ENCODE measurements at regions not wholly inside any gene's neighbourhood (a gene's known extent, or its start where the extent isn't known, plus 50 kb on each side); places are given as distances from the start of the nearest gene placed in this dataset.
"Not testable (repeated sequence)": the region's sequence is repeated elsewhere in the genome, so short reads cannot be mapped to it uniquely, and the experiment has no call there.

DNA sequence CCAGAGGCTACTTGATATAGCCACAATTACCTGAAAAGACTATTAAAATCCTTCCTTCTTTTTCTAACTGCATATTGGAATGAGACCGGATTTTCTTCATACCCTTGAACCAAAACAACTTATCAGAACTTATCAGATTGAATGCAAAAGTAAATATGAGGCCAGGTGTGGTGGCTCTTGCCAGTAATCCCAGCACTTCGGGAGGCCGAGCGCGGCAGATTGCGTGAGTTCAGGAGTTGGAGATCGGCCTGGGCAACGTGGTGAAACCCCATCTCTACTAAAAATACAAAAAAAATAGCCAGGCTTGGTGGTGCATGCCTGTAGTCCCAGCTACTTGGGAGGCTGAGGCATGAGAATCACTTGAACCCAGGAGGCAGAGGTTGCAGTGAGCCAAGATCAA, 72.8 kb upstream of the TOP1 start:
- not testable (repeated sequence) for DNase-seq (ENCODE audit: low spot score)

DNA sequence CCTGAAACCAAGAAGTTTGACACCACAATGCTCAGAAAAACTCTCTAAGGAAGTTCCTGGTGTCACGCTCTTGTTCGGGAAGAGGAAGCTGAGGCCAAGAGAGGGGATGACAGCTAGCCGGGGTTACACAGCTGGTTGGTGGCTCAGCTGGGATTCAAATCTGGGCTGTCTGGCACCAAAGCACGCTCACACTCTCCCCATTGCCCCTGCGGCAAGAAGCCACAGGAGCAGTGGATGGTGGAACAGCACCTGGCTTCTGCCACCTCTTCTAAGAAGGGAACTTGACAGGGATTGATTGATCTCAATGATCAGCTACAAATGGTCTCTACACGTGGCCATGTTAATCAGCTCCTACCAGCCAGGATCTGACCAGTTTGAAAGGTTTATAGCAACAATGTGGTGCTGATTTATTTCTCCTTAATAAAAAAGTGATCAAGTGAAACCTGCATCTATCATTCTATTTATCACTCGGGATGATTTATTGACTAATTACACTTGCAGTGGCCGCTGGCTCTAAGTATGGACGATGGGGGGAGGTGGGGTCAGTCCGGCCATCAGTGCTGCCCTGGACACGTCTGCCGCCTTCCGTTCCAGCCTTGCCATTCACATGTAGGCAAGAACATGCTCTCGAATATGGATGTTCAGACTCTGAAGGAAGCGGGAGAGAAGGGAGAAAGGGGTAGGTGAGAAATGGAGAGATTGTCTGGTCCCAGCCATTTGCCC, 71.9 kb upstream of the TOP1 start:
- no peak for DNase-seq (ENCODE audit: low spot score)

DNA sequence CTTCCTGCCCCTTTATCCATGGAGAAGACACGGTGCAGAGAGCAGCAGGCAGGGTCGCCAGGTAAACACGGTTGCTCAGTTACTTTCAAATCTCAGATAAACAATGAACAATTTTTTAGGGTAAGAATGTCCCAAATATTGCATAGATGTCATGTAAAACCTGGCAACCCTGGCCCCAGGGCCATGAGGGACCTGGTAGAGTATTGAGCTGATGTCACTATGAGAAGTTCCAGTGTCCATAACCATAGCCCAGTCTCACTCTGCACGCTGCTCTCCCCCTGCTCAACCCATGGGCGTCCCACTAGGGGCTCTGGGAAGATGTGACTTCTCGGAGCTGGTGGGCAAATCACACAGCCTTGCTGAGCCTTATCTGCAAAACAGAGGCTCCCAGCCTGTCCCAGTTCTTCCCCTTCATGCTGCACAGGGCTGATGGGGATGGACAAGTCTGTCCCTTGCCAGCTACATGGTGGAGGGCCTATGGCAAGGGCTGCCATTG, 71.3 kb upstream of the TOP1 start:
- DNase-seq (ENCODE audit: low spot score), result no peak

DNA sequence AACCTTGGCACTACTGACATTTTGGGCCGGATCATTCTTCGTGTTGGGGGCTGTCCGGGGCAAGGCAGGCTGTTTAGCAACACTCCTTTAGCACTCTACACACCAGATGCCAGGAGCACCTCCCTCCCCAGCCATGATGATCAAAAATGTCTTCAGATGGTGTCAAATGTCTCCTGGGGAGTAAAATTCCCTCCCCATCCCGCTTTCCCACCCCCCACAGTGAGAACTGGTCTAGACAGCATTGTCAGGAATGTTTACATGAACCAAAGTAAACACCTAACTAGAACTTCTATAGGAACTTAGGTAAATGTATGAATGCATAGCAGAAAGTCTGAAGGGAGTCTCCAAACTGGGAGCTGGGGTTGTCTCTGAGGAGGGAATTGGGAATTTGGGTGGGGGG, 70.0 kb upstream of the TOP1 start:
- peak; percentile 18 for DNase-seq (ENCODE audit: low spot score)

DNA sequence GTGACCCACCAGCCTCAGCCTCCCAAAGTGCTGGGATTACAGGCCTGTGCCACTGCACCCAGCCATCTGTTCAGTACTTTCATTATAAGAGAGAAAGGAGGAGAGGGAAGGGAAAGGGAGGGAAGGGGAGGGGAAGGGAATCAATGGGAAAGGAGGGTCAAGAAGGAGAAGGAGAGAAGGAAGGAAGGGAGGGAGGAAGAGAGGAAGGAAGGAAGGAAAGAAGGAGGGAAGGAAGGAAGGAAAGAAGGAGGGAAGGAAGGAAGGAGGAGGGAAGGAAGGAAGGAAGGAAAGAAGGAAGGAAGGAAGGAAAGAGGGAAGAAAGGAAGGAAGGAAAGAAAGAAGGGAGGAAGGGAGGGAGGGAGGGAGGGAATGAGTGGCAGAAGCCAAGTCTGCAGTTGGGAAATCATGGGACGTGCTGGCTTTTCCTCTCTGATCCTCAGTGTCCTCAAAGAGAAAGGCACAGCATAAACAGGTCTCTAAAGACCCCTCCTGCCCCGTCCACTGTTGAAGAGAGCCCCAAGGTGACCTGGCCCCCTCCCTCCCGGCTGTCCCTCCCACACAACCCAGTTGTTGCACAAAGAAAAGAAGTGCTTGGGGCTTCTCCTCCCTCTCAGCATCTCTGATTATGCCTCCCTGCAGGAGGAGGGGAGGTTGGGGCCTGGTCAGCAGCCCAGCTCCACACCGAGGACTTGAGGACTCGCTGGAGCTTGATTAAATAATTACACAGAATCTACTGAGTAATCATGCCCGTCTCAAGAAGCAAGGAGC, 69.1 kb upstream of the TOP1 start:
- DNase-seq (ENCODE audit: low spot score), result peak; percentile 51

DNA sequence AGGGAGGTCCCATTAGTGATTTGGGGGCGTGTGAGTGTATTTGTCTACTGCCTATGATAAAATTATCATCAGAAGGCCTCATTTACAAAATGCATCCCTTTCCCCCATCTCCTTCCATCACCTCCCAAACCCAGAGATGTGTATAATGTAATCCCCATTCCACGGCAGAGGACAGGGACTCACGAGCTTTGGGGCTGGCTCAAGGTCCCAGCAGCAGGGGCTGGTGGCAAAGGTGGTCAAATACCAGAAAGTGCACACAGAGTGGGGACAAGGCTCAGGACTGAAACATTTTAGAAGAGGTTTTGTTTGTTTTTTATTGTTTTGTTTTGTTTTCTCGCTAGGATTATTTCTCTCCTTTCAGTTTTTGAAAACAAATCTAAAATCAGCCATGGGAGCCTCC, 68.5 kb upstream of the TOP1 start:
- DNase-seq (ENCODE audit: low spot score), result peak; percentile 35

DNA sequence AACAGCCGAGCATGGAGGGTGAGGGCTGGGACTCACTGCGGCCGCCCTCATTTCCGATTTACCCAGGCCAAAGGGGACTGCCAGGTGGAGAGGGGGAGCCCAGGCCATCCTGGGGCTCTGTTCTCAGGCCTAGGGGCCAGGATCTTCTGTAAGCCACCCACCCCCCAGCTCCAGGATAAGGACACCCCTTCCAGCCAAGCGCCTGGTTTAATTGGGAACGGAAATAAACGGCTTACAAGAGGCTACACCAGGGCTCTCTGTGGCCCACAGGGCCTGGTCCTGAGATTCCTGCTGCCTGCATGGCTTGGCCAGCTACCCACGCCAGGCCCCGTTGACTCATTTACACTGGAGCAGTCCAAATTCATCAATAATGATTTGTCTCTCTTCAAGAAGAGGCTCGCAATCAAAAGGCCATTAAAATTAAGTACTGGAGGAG, 68.1 kb upstream of the TOP1 start:
- peak; percentile 51 for DNase-seq (ENCODE audit: low spot score)

DNA sequence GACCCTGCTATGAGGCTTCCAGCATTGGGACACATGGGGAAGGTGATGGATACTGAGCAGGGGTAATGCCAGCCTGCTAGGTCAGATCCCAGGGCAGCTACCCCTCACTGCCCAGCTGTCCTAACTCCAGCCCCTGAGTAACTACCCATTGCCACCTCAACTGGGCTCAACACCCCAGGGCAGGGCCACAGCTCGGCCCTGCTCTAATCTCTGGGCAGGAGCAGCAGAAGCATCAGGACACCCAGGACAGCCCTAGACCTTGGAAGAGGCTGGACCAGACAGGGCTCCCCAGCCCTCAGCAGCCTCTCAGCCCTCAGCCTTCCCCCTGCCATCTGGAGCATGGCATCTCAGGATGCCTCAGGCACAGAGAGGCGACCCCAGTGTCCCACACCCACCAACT, 67.4 kb upstream of the TOP1 start:
- peak; percentile 74 for DNase-seq (ENCODE audit: low spot score)

DNA sequence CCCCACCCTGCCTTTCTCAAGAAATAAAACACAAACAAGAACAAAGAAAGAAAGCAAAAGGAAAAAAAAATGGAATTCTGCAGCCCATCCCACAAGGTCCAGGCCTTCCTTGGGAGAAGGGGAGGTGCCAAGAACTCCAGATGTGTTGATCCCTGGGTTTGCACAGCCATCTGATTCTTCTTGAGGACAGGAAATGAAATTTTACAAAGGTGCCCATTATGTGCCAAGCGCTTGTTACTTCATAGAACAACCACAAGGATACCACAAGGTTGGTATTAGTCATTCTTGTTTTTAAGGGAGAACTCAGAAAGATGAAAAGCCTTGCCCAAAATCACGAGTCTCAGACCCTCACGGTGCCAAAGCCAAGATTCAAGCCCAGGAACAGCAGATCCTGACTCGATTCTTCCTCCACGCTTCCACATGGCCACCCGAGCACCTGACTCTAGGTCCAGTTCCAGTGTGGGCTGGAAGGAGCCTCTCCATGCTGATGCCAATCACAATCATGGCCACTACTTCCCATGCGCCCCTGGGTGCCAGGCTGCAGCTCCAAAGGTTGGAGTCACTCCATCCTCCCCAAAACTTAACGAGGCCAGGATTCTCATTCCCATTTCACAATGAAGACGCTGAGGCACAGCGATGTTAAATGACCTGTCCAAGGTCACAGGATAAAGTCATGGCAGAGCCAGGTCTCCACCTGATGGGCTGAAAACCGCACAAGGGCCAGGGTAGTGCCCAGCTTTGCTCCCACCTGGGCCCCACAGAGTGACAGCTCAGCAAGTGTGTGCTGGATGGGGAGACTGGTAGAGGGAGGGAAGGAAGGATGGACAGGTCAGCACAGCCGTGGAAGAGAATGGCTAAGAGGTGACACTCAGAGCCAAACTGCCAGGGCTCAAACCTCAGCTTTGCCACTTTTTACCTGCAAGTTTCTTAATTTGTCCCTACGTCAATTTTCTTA, 66.7 kb upstream of the TOP1 start:
- DNase-seq (ENCODE audit: low spot score), result peak; percentile 51

DNA sequence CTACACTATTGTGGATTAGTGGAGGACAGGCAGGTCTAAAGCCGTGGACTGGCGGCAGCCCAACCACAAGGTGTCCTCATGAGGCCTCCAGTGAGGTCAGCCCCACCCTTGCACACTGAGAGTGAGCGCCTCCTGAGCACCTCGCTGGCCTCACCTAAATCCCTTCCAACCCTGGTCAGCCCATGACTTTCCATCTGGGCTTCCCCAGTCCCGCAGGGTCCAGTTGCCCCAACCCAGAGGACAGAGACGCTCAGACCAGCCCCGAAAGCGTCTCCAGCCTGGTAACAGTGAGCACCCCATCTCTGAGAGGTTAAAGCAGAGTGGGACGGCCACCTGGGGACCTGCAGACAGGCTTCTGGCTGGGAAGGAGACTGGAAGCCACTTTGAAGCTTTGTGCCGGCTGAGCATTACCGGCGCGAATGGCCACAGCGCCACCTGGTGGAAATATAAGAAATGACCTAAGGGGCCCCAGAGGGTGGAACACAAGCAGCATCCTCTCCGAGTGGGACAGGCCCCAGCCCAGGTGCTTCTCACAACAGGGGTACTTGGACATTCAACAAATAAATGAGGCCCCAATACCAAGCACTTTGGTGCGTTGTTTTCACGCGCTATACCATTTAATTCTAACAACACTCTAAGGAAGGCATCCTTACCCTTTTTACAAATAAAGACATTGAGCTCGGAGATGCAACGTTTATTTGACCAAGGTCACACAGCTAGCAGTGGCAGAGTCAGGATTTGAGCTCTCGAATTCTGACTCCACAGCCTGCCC, 65.7 kb upstream of the TOP1 start:
- peak; percentile 92 for DNase-seq (ENCODE audit: low spot score)

DNA sequence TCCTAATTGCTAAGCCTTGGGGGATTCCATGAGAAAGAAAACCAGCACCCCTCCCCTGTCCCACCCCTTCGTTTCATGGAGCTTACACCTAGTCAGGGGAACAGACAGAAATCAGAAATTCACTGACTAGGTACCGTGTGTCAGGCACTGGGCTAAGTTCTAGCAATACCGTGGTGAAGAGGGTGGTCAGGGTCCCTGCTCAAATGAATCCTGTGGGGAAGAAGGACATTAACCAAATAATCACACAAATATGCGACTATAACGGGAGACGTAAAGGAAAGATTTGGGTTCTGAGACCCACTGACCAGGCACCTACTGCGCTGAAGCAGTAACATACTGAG, 65.1 kb upstream of the TOP1 start:
- peak; percentile 60 for DNase-seq (ENCODE audit: low spot score)

DNA sequence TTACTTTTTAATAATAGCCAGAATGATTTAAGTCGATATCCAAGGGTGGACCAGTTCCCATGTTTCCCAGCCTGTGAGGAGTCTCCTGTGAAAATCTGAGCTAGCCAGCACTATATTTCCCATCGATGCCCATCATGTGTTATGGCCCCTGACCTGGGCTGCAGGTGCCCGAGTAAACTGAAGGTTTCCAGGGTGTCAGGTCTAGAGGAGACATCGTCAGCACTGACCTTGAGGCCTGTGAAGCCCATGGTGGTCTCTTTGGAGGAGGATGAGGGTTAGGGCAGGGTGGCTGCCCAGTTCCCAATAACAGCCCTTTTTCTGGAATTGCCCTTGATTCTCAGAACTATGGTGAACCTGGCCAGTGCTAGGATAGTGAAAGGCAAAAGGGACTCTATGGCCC, 63.0 kb upstream of the TOP1 start:
- peak; percentile 62 for DNase-seq (ENCODE audit: low spot score)

DNA sequence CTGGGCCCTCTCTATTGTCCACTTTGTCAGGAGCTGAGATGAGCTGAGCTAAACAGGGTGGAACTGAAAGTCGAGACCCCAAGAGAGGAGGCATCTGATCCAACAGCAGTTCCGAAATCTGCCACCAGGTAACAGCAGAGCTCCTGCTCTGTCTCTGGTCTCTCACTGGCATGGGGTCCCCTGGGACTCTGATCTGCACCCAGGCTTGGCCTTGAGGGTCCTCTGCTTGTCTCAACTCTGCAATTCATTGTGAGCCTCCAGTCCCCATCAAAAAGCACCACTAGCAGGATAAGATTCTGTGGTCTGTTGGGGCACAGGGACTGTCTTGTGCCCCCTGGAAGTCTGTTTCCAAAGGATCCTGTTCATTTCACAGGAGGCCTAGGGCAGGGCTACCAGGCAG, 62.5 kb upstream of the TOP1 start:
- no peak for DNase-seq (ENCODE audit: low spot score)

DNA sequence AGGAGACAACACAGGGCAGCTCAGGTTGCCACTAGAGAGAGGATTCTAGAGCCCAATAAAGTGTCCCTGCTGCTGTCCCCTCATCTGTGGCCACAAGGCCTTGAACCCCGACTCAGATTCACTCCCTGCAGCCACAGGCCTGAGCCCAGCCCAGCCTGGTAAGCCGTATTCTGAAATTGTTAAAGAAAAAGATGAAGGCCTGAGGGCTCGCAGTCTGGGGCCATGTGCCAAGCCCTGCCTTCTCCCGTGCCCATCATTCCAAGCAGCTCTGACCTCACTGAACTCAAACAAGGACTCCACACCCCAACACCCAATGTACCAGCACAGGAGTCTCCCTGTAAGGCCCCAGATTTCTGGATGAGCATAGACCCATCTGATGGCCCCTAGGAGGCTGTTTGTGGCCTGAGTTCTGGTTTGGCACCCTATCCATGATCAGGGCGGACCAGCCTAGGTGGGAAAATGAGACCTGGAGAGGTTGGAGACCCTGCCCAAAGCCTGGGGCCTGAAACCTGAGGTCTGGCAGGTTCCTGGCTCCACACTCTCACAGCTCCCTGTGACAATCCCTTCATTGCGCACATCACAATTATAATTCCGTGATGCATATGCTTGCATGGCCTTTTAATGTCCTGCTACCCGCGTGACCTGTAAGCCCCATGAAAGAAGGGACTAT, 62.0 kb upstream of the TOP1 start:
- DNase-seq (ENCODE audit: low spot score), result peak; percentile 82

DNA sequence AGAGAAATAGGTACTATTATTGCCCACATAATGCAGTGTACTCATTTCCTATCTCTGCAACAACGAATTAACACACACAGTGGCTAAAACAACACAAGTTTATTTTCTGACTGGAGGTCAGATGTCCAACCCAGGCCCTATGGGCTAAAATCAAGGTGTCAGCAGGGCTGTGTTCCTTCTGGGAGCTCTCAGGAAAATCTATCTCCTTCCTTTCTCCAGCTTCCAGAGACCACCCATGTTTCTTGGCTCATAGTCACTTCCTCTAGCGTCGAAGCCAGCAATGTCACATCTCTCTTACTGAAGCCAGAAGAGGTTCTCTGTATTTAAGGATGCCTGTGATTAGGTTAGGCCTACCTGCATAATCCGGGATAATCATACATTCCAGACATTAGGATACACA, 60.9 kb upstream of the TOP1 start:
- DNase-seq (ENCODE audit: low spot score), result peak; percentile 3

DNA sequence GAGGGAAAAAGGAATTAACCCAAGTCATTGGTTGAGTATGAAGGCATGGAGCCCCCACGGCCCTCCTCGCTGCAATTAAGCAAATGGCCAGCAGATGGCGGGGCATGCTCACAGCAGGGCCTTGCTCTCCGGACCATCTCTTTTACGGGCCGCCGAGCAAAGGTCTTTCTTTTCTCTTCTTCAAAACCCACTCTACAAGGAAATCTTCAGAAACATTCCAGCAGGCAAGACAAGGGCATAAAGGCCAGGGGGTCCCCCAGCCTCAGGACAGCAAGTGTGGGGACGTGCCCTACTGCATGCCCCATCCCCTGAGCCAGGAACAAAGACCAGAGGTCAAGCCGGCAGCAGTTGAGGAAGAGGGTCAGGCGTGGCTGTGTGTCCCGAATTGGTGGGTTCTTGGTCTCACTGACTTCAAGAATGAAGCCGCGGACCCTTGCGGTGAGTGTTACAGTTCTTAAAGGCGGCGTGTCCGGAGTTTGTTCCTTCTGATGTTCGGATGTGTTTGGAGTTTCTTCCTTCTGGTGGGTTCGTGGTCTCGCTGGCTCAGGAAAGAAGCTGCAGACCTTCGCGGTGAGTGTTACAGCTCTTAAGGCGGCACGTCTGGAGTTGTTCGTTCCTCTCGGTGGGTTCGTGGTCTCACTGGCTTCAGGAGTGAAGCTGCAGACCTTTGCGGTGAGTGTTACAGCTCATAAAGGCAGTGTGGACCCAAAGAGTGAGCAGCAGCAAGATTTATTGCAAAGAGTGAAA, 59.6 kb upstream of the TOP1 start:
- peak; percentile 92 for DNase-seq (ENCODE audit: low spot score)

DNA sequence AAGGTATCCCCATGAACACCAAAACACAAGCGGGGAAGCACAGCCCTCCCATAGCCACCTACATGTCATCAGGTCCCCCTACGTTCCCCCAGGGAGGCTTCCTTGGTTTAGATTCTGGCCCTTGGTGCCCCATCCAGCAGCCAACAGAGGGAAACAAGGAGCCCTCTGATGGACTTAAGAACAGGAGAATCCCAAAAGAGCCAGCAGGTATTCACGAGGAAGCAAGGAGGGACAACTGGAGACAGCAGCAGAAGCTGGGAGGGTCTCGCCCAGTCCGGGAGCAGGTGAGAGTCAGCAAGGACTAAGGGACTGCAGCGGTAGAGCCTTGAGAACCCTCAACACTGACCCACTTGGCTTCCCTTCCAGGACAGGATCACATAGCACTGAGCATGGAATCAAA, 58.4 kb upstream of the TOP1 start:
- DNase-seq (ENCODE audit: low spot score), result peak; percentile 39

DNA sequence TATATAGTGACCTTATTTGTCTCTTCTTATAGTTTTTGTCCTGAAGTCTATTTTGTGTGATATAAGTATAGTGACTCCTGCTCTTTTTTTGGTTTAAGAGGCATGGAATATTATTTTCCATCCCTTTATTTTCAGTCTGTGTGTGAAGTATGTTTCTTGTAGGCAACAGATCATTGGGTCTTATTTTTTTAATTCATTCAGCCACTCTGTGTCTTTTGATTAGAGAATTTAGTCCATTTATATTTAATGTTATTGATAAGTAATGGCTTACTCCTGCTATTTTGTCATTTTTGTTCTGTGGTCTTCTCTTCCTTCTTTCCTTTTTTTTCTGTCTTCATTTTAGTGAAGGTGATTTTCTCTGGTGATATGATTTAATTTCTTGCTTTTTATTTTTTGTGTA, 51.4 kb upstream of the TOP1 start:
- DNase-seq (ENCODE audit: low spot score), result no peak

DNA sequence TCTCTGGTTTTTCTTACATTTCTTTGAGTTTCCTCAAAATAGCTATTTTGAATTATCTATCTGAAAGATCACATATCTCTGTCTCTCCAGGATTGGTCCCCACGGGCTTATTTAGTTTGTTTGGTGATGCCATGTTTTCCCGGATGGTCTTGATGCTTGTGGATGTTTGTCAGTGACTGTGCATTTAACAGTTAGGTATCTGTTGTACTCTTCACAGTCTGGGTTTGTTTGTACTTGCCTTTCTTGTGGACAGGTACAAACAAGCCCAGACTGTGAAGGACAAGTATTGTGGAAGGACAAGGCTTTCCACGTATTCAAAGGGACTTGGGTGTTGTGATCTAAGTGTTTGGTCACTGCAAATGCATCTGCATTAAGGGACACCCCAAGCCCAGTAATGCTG, 49.9 kb upstream of the TOP1 start:
- no peak for DNase-seq (ENCODE audit: low spot score)

All from mesenteric fat pad (tissue), 1 donor.